Liver (tissue), 8 donors: ENCODE measurements at regions not wholly inside any gene's neighbourhood (a gene's known extent, or its start where the extent isn't known, plus 50 kb on each side); places are given as distances from the start of the nearest gene placed in this dataset.

Experiments
- DNase-seq: peaks from one replicate; pipeline ENCODE4 v3.0.0-alpha.2; 2017; ENCODE audit warnings: low spot score
- H3K27ac ChIP-seq, 2 donors: one replicate each; pipeline ENCODE4 v1.7.0; 2013; ENCODE audit warnings: inconsistent platforms in 2 of 2, low read length in 2 of 2, control low read depth in 1 of 2, low read depth in 1 of 2, mild to moderate bottlenecking in 1 of 2
- H3K27me3 ChIP-seq, 4 donors: one replicate each; pipeline versions ENCODE4 v1.6.1 to v1.7.0; 2013; ENCODE audit warnings: low read length in 3 of 4, inconsistent platforms in 1 of 4, mild to moderate bottlenecking in 1 of 4, moderate library complexity in 1 of 4; ENCODE audit not compliant: control insufficient read depth in 4 of 4, insufficient read depth in 4 of 4
- H3K36me3 ChIP-seq, 4 donors: one replicate each; pipeline versions ENCODE4 v1.6.1 to v1.7.0; 2013; ENCODE audit warnings: low read length in 3 of 4, mild to moderate bottlenecking in 3 of 4, low read depth in 1 of 4, moderate library complexity in 1 of 4; ENCODE audit not compliant: control insufficient read depth in 4 of 4, insufficient read depth in 3 of 4
- H3K4me1 ChIP-seq, 4 donors: one replicate each; pipeline versions ENCODE4 v1.6.1 to v1.7.0; 2013; ENCODE audit warnings: low read length in 3 of 4, mild to moderate bottlenecking in 3 of 4, moderate library complexity in 1 of 4; ENCODE audit not compliant: control insufficient read depth in 4 of 4, insufficient read depth in 4 of 4
- H3K4me3 ChIP-seq, 3 donors: one replicate each; pipeline versions ENCODE4 v1.6.1 to v1.7.0; 2013; ENCODE audit warnings: low read length in 3 of 3, control low read depth in 1 of 3, low read depth in 1 of 3, mild to moderate bottlenecking in 1 of 3
- H3K9ac ChIP-seq, 2 donors: one replicate each; pipeline ENCODE4 v1.7.0; 2013; ENCODE audit warnings: low read length in 2 of 2, mild to moderate bottlenecking in 2 of 2, moderate library complexity in 2 of 2, control low read depth in 1 of 2, low read depth in 1 of 2
- H3K9me3 ChIP-seq, 4 donors: one replicate each; pipeline versions ENCODE4 v1.6.1 to v1.7.0; 2013; ENCODE audit warnings: low read length in 3 of 4; ENCODE audit not compliant: control insufficient read depth in 4 of 4
- FOXA1 ChIP-seq: IDR thresholded peaks from 2 replicates; pipeline ENCODE4 v1.6.1; 2016; ENCODE audit warnings: antibody characterized with exemption
- GABPA ChIP-seq, 2 donors: IDR thresholded peaks in 1 of 2; conservative IDR thresholded peaks in 1 of 2; 2 replicates each; pipeline ENCODE4 v1.6.1; 2016; ENCODE audit warnings: antibody characterized with exemption in 2 of 2, mild to moderate bottlenecking in 1 of 2, moderate library complexity in 1 of 2
- HNF4A ChIP-seq, 2 donors: conservative IDR thresholded peaks; 2 replicates each; pipeline ENCODE4 v1.6.1; 2016; ENCODE audit warnings: antibody characterized with exemption in 2 of 2, mild to moderate bottlenecking in 2 of 2
- NR2F2 ChIP-seq: IDR thresholded peaks from 2 replicates; pipeline ENCODE4 v1.6.1; 2016; ENCODE audit warnings: antibody characterized with exemption
- RAD21 ChIP-seq, 2 donors: IDR thresholded peaks; 2 replicates each; pipeline ENCODE4 v1.6.1; 2016; ENCODE audit warnings: antibody characterized with exemption in 2 of 2, mild to moderate bottlenecking in 2 of 2
- RXRA ChIP-seq, 2 donors: IDR thresholded peaks; 2 replicates each; pipeline ENCODE4 v1.6.1; 2017 to 2018; ENCODE audit warnings: antibody characterized with exemption in 2 of 2, mild to moderate bottlenecking in 1 of 2
- SP1 ChIP-seq: IDR thresholded peaks from 2 replicates; pipeline ENCODE4 v1.6.1; 2018; ENCODE audit warnings: antibody characterized with exemption, mild to moderate bottlenecking
- TAF1 ChIP-seq: conservative IDR thresholded peaks from 2 replicates; pipeline ENCODE4 v1.6.1; 2016; ENCODE audit warnings: antibody characterized with exemption, mild to moderate bottlenecking
- YY1 ChIP-seq: IDR thresholded peaks from 2 replicates; pipeline ENCODE4 v1.6.1; 2016; ENCODE audit warnings: antibody characterized with exemption, mild to moderate bottlenecking
- WGBS: extraction: QIAGEN DNeasy Blood & Tissue Kit; methylation state at CpG from one replicate; pipeline ENCODE4 v1.1.7; 2013; 5-methylcytosine and 5-hydroxymethylcytosine counted together
- TF ChIP-seq, protein P1 (sequence below): IDR thresholded peaks from 2 replicates; pipeline ENCODE4 v1.6.1; 2016; ENCODE audit warnings: antibody characterized with exemption
- TF ChIP-seq, protein P2 (sequence below): IDR thresholded peaks from 2 replicates; pipeline ENCODE4 v1.6.1; 2016; ENCODE audit warnings: antibody characterized with exemption
- TF ChIP-seq, protein P3 (sequence below): fragments of 150-350 bp; IDR thresholded peaks from 2 replicates; pipeline ENCODE4 v1.5.1; 2017; ENCODE audit warnings: improper control_type of control experiment, low read depth, low read length; ENCODE audit not compliant: missing input control
- TF ChIP-seq, protein P4 (sequence below): IDR thresholded peaks from 2 replicates; pipeline ENCODE4 v1.6.1; 2016; ENCODE audit warnings: antibody characterized with exemption, mild to moderate bottlenecking
- donor health status: healthy.
- donor health status: healthy.
- donor health status: healthy.
- donor health status: healthy.
- donor health status: healthy.

DNA sequence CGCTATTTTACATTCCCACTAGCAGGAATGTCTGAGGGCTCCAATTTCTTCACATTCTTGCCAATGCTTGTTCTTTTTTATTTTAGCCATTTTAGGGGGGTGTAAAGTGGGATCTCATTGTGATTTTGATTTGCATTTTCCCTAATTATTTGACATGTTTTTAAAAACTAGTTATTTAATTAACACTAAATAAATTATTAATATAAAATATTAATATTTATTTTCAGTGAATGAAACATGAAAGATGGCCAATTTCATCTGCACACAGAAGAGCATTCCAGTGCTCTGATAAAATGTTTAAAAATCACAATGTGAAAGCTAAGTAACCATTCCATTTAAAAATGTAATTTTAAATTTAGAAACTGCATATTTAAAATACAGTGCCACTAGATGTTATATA lies 322.2 kb upstream of the ZNF521 start:
- no peak for TF ChIP-seq RAD21 (IDR thresholded peaks at IDR 0.05)
- TF ChIP-seq SP1 = no peak
- no peak for TF ChIP-seq TAF1
- TF ChIP-seq, protein P1, sequence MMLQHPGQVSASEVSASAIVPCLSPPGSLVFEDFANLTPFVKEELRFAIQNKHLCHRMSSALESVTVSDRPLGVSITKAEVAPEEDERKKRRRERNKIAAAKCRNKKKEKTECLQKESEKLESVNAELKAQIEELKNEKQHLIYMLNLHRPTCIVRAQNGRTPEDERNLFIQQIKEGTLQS = no peak
- TF ChIP-seq NR2F2 = no peak
- no peak for TF ChIP-seq HNF4A (conservative IDR thresholded peaks at IDR 0.05)
- TF ChIP-seq YY1 = no peak
- TF ChIP-seq, protein P2, sequence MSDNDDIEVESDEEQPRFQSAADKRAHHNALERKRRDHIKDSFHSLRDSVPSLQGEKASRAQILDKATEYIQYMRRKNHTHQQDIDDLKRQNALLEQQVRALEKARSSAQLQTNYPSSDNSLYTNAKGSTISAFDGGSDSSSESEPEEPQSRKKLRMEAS = no peak
- TF ChIP-seq, protein P3, sequence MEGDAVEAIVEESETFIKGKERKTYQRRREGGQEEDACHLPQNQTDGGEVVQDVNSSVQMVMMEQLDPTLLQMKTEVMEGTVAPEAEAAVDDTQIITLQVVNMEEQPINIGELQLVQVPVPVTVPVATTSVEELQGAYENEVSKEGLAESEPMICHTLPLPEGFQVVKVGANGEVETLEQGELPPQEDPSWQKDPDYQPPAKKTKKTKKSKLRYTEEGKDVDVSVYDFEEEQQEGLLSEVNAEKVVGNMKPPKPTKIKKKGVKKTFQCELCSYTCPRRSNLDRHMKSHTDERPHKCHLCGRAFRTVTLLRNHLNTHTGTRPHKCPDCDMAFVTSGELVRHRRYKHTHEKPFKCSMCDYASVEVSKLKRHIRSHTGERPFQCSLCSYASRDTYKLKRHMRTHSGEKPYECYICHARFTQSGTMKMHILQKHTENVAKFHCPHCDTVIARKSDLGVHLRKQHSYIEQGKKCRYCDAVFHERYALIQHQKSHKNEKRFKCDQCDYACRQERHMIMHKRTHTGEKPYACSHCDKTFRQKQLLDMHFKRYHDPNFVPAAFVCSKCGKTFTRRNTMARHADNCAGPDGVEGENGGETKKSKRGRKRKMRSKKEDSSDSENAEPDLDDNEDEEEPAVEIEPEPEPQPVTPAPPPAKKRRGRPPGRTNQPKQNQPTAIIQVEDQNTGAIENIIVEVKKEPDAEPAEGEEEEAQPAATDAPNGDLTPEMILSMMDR = no peak
- no peak for TF ChIP-seq GABPA (IDR thresholded peaks at IDR 0.05 in 1 of 2, conservative IDR thresholded peaks at IDR 0.05 in 1 of 2)
- WGBS = 91% methylated on average over 1 of the region's 1 CpG
- Histone ChIP-seq H3K4me3 (no peak overlapping the region), H3K27me3 (no peaks in the 10 kb centered on the region), H3K4me1 (no peaks in the 10 kb centered on the region), H3K9me3 (no peaks in the 10 kb centered on the region), H3K9ac (no peak overlapping the region), H3K36me3 (no peaks in the 10 kb centered on the region), H3K27ac (no peak overlapping the region)
- DNase-seq = no peak

DNA sequence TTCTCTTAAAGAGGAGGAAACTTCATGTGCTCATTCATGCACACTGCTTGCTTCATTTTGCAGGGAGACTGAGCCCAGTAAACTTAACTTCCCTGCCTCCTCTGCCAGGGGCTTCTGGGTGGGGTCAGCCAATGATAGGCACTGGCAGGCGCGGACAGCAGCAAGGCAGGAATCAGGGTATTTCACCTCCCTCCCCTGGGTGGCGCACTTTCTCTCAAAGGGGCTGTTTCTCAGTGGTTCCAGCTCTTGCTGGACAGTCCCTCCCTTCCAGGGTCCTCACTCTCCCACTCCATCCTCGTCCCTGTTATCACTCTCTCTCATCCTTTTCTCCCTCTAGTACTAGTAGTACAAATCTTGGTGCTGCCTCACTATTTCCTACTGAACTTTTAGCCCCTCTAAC lies 320.5 kb upstream of the ZNF521 start:
- H3K9me3 ChIP-seq = no peaks in the 10 kb centered on the region
- no peaks in the 10 kb centered on the region for H3K27me3 ChIP-seq
- H3K27ac ChIP-seq = no peak overlapping the region
- TF ChIP-seq GABPA (IDR thresholded peaks at IDR 0.05 in 1 of 2, conservative IDR thresholded peaks at IDR 0.05 in 1 of 2) = no peak
- TF ChIP-seq, protein P4, sequence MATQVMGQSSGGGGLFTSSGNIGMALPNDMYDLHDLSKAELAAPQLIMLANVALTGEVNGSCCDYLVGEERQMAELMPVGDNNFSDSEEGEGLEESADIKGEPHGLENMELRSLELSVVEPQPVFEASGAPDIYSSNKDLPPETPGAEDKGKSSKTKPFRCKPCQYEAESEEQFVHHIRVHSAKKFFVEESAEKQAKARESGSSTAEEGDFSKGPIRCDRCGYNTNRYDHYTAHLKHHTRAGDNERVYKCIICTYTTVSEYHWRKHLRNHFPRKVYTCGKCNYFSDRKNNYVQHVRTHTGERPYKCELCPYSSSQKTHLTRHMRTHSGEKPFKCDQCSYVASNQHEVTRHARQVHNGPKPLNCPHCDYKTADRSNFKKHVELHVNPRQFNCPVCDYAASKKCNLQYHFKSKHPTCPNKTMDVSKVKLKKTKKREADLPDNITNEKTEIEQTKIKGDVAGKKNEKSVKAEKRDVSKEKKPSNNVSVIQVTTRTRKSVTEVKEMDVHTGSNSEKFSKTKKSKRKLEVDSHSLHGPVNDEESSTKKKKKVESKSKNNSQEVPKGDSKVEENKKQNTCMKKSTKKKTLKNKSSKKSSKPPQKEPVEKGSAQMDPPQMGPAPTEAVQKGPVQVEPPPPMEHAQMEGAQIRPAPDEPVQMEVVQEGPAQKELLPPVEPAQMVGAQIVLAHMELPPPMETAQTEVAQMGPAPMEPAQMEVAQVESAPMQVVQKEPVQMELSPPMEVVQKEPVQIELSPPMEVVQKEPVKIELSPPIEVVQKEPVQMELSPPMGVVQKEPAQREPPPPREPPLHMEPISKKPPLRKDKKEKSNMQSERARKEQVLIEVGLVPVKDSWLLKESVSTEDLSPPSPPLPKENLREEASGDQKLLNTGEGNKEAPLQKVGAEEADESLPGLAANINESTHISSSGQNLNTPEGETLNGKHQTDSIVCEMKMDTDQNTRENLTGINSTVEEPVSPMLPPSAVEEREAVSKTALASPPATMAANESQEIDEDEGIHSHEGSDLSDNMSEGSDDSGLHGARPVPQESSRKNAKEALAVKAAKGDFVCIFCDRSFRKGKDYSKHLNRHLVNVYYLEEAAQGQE = no peak
- TF ChIP-seq, protein P1 = no peak
- TF ChIP-seq, protein P2 = no peak
- TF ChIP-seq, protein P3 = no peak
- no peak for TF ChIP-seq YY1
- no peak for TF ChIP-seq NR2F2
- no peak for TF ChIP-seq FOXA1
- no peak for TF ChIP-seq RXRA (IDR thresholded peaks at IDR 0.05)
- H3K4me3 ChIP-seq = no peak overlapping the region
- WGBS = 68% methylated on average over 4 of the region's 4 CpGs
- H3K36me3 ChIP-seq = no peaks in the 10 kb centered on the region
- DNase-seq = no peak
- no peaks in the 10 kb centered on the region for H3K4me1 ChIP-seq
- H3K9ac ChIP-seq = no peak overlapping the region
